ENCODE measurements at regions not wholly inside any gene's neighbourhood (a gene's known extent, or its start where the extent isn't known, plus 50 kb on each side); places are given as distances from the start of the nearest gene placed in this dataset.

DNA sequence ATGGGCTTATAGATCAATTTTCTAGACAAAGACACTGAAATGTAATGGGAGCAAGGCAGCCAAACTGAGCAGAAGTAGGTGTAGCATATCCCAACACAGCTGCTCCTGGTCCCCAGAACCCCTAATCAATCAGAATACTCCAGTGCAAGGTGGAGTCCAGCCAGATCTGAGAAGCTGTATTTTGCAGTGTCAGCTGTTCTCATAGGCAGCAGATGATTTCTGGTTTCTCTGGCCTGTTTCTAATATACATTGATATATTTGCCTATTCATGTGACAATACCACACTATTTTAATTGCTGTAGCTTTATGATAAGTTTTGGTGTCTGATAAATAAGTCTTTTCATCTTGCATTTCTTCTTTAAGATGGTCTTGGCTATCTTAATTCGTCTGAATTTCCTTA lies 117.4 kb upstream of the STARD3NL start:
- Histone ChIP-seq H3K27ac (replicated peaks) (no peak overlapping the region), H3K4me3 (replicated peaks; ENCODE audit: insufficient read depth, low read length) (no peak overlapping the region), H3K27me3 (ENCODE audit: insufficient read depth, poor library complexity, severe bottlenecking) (no peaks in the 10 kb centered on the region)
- DNase-seq (ENCODE audit: low read depth in 1 of 2, low spot score in 1 of 2): no peak
- TF ChIP-seq GABPA (IDR thresholded peaks at IDR 0.05; ENCODE audit: low read depth) (no peak), REST (IDR thresholded peaks at IDR 0.05; ENCODE audit: insufficient replicate concordance, low read depth) (no peak), POLR2AphosphoS5 (IDR thresholded peaks at IDR 0.05; ENCODE audit: low read depth) (no peak), CTCF (IDR thresholded peaks at IDR 0.05; ENCODE audit: insufficient read depth, low read length) (no peak), SPI1 (IDR thresholded peaks at IDR 0.05; ENCODE audit: borderline replicate concordance, low read depth) (no peak)

DNA sequence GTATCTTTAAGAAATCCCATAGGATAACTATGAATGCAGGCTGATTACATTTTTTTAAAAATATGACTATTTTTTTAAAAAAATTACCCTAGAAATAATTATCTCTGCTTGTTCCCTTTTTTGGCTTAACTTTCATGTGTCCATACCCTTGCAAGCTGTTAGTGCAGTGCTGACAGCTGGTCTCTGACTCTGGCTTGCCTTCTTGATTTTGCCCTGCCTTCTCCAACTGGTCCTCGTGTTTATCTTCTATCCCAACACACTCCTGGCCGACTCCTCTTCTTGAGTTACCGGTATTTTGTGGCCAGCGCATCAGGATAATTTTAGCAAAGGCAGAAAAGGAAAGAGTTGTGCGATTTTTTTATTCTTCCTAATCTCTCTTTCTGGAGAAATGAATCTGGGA lies 111.7 kb upstream of the STARD3NL start:
- TF ChIP-seq GABPA (IDR thresholded peaks at IDR 0.05; ENCODE audit: low read depth) (no peak), POLR2AphosphoS5 (IDR thresholded peaks at IDR 0.05; ENCODE audit: low read depth) (no peak), CTCF (IDR thresholded peaks at IDR 0.05; ENCODE audit: insufficient read depth, low read length) (no peak)
- H3K27me3 ChIP-seq (ENCODE audit: insufficient read depth, poor library complexity, severe bottlenecking): no peaks in the 10 kb centered on the region
- H3K4me3 ChIP-seq (replicated peaks; ENCODE audit: insufficient read depth, low read length): no peak overlapping the region
- no peak overlapping the region for H3K27ac ChIP-seq (replicated peaks)
- DNase-seq (ENCODE audit: low read depth in 1 of 2, low spot score in 1 of 2): no peak

GRCh38 chr7:38068461-38068860 lies 109.6 kb upstream of the STARD3NL start:
- DNase-seq (ENCODE audit: low read depth in 1 of 2, low spot score in 1 of 2): no peak

More at GRCh38 chr7:38068461-38068860, 109.6 kb upstream of the STARD3NL start:
- TF ChIP-seq REST (IDR thresholded peaks at IDR 0.05; ENCODE audit: insufficient replicate concordance, low read depth) (no peak), CTCF (IDR thresholded peaks at IDR 0.05; ENCODE audit: insufficient read depth, low read length) (no peak), GABPA (IDR thresholded peaks at IDR 0.05; ENCODE audit: low read depth) (no peak), SPI1 (IDR thresholded peaks at IDR 0.05; ENCODE audit: borderline replicate concordance, low read depth) (no peak), POLR2AphosphoS5 (IDR thresholded peaks at IDR 0.05; ENCODE audit: low read depth) (no peak)
- Histone ChIP-seq H3K27me3 (ENCODE audit: insufficient read depth, poor library complexity, severe bottlenecking) (no peaks in the 10 kb centered on the region), H3K27ac (replicated peaks) (no peak overlapping the region), H3K4me3 (replicated peaks; ENCODE audit: insufficient read depth, low read length) (no peak overlapping the region)
